GM18951 (cell line): ENCODE measurements at regions not wholly inside any gene's neighbourhood (a gene's known extent, or its start where the extent isn't known, plus 50 kb on each side); places are given as distances from the start of the nearest gene placed in this dataset.
"Not testable (repeated sequence)": the region's sequence is repeated elsewhere in the genome, so short reads cannot be mapped to it uniquely, and the experiment has no call there.

ENCODE experiments used
- POLR2A ChIP-seq: IDR thresholded peaks from 4 replicates; pipeline ENCODE4 v1.6.1; 2011; ENCODE audit warnings: mild to moderate bottlenecking; ENCODE audit not compliant: insufficient read length, insufficient read depth; ENCODE audit errors: extremely low read depth
- in situ Hi-C: fragments of 300-500 bp; cut with MboI; formaldehyde crosslinking; loops from one replicate; pipeline ENCODE4 v1.12.0; 2022; ENCODE audit warnings: low sequenced_read_pairs, mixed read lengths, inconsistent platforms; ENCODE audit not compliant: unreplicated experiment

DNA sequence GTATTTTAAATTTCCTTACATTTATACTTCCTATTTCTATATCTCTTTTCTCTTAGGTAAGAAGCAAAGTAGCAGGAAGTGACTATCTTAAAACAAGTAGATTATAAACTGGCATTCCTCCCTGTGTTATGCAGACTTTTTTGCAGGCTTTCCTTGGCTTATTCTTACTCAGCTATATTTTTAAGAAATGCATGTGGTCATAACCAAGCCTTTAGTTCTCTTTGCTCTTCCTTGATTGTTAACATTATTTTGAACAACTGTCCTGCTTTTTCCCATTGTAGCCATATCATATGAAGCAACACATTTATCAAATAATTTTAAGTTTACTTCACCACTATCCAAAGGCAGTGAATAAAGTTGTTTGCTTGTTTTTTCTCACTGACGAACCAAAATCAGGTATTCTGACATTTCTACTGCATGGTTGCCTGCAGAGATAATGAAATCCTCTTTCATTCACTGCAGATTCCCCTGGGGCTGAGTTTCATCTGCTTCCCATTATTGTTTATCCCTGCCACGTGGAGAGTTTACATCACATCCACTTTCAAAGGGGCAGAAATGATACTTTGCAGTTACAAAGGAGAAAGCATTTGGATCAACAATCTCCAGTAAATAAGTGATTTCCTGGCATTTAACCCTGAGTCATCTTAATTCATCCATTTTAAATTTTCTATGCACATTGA is 389.9 kb upstream of the SEMA3C start:
- TF ChIP-seq POLR2A = no peak
- in situ Hi-C loops = no loop called here

DNA sequence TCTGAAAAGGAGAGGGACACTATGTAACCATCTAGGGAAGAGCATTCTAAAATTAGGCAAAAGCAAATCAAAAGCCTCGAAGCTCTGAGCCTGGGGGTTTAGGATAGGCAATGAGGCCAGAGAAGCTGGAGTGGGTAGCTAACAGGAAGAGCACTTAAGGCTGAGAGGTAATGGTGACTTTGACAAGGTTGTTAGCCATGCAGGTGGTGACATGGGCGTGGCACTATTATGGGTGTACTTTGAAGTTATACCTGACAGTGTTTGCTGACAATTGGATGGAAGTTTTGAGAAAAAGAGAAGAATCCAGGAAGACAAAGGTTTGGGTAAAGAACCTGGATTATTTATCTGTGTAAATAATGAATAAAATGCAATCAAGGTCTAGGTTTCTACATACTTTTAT is 383.0 kb upstream of the SEMA3C start:
- no peak for TF ChIP-seq POLR2A
- in situ Hi-C loops = no loop called here

DNA sequence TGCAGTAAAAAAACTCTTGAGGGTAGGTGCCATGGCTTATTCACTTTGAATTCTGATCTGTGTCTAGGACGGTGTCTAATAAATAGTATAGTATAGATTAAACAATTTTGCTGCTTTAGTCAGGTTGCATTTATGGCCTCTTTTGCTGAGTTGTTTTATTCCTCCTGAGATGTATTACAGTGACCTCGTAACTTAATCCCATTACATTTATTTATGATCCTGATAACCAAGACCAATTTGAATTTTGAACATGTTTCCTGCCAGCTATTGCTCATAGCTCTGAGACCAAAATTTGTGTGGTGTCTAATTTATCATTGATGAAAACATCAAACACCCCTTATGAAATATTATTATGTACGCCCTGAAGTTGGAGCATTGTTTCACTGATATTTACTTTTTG is 381.9 kb upstream of the SEMA3C start:
- in situ Hi-C loops = no loop called here
- no peak for TF ChIP-seq POLR2A

DNA sequence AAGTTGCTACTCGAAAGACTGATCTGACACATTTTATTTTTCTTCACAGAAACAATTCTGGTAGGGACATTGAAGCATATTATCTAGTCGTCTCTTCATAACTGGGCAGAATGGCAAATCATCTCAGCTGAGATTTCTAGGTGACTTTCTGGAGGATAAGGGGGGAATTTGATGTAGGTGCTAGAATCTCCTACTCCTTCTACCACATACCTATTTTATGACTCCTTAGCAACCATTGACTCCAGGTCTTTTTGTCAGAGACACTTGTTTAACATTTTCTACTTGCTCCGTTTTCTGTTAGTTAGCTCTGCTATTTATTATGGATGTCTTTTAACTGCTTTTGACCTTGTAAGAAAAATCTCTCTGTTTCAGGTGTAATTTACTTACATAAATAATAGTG is 380.9 kb upstream of the SEMA3C start:
- in situ Hi-C loops = no loop called here
- TF ChIP-seq POLR2A = no peak

DNA sequence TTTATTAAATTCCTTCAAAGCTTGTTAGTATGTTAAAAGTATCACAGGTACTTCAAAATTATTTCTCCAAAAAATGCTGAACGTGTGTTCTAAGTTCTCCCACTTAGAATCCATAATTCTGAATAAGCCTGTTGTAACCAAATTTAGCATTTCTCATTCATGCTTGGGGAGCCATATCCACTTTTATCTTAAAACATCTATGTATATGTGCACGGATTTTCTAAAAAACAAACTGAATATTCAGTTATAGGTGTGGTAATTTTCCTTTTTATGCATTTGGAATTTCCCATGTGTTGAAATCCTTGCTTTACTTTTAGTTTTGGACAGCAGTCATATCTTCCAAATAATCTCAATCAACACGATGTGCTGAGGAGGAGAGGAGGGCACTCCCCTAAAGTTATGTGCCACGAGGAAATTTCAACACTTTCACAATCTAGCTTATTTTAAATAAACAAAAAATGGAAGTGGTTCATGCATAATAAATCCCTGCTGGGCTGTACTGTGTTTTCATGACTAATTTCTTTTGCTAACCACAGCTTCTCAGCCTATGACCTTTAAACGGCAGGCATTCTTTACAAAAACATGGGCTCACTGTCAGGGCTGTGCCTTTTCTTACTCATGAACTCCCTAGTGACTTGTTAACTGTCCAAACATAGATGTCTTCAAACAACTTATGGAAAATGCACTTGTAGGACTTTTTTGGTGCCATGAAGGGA is 380.3 kb upstream of the SEMA3C start:
- in situ Hi-C loops = no loop called here
- TF ChIP-seq POLR2A = no peak

DNA sequence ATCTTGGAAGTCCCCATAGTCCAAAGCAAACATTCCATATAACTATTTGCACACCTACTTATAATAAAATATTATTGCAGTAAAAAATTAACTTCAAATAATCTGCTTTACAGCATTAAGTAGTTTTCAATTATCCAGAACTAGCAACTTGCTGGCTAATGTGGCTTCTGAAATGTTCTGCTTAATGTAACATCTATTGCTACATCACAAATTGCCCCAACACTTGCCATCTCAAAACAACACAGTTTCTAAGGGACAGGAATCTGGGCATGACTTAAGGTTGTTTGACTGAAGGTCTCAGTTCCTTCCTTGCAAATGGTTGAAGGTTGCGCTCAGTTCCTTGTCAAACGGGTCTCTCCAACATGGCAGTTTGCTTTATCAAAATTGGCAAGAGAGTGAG is 378.5 kb upstream of the SEMA3C start:
- no peak for TF ChIP-seq POLR2A
- in situ Hi-C loops = no loop called here

DNA sequence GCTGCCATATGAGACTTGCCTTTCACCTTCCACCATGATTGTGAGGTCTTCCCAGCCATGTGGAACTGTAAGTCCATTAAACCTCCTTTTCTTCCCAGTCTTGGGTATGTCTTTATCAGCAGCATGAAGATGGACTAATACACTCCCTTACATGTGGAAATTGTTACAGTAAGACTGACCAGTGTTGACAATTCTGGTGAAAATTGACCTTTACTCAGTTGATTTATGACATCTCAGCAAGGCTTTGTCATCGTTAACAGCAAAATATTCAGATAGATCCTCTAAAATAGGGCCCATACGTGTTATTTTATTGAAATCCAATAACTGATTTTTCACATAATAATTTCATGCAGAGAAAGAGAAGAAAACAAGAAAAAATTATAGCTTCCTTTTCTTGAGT is 377.9 kb upstream of the SEMA3C start:
- TF ChIP-seq POLR2A = no peak
- in situ Hi-C loops = no loop called here

DNA sequence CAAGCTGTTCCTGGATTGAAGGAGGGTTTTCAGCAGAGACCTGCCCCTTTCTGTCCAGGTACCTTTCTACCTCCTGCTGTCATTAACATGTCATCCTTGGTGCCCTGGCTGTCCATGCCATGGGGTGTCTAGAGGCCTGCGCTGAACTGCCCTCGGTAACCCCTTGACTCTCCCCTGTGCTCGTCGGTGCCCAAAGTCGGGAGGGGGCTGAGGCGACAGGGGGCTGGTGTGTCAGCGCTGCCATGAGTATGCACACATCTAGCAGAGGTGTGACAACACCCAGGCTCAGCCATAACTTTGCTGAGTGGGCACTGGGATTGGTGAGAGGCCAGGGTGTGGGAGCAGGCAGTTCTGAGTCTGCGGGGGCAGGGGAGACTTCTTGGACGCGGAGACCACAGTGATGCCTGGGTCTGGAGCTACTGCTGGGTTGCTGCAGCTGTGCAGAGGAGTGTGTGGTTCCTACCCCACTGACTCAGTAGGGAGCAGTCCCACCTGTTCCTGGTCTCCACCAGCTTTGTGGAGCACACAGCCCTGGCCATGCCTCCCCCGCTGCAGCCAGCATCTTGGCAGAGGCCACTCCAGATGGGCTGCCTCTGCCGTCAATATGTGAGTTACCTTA is 376.2 kb upstream of the SEMA3C start:
- in situ Hi-C loops = no loop called here

DNA sequence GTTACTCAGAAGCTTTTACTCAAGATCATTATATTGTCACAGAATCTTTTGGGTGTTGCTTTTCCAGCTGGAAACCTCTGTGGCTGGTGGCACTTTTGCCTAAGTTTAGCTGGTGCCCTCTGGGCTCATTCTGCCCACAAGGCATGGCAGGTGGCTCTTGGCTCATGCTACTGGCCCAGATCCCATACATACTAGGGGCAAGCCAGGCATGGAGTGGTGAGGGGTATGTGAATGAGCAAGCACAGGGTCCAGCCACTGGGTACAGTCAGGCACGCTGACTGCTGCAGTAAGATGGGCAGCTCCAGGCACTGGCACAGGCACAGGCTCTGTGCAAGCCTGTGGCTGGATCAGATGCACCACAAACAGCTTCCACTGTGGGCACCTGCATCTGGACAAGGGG is 375.0 kb upstream of the SEMA3C start:
- in situ Hi-C loops = no loop called here
- no peak for TF ChIP-seq POLR2A

More for the DNA sequence above, 376.2 kb upstream of the SEMA3C start:
- TF ChIP-seq POLR2A = no peak

DNA sequence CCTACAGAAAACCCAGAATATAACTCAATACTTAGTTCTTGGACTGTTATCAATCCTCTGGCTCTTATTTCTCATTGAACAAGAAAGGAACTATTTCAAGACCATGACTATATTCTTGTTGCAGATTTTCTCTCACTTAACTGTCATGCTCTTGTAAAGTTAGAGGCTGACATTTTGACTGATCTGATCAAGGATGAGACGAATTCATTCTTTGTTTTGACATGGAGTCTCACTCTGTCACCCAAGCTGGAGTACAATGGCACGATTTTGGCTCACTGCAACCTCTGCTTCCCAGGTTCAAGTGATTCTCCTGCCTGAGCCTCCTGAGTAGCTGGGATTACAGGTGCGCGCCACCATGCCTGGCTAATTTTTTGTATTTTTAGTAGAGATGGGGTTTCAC is 367.9 kb upstream of the SEMA3C start:
- in situ Hi-C loops = not testable (repeated sequence)

DNA sequence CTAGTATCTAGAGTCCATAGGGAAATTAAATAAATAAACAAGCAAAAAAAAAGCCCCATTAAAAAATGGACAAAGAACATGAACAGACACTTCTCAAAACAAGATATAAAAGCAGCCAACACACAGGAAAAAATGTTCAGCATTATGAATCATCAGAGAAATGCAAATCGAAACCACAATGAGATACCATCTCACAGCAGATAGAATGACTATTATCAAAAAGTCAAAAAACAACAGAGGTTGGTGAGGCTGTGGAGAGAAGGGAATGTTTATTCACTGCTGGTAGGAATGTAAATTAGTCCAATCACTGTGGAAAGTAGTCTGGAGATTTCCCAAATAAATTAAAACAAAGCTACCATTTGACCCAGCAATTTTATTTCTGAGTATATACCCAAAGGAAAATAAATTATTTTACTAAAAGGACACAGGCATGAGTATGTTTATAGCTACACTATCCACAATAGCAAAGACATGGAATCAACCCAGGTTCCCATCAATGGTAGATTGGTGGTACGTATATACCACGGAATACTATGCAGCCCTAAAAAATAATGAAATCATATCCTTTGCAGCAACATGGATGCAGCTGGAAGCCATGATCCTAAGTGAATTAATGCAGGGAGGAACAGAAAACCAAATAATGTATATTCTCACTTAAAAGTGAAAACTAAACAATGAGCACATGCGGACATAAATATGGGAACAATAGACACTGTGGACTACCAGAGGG is 366.5 kb upstream of the SEMA3C start:
- in situ Hi-C loops = no loop called here
- no peak for TF ChIP-seq POLR2A

DNA sequence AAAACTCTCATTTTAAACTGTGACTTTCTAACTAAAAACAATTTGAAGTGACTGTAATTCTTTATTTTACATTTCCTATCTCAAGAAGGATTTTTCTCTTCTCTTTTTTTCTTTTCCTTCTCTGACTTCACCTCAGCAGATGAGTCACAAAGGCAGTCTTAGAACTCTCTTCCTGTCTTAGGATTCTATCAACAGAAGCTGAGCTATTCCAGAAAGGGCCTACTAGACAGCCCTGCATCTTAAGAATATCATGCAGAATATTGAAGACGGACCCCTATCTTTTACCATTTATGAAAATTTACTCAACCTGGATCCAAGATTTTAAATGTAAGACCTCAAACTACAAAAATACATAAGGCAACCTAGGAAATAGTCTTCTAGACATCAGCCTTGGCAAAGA is 365.7 kb upstream of the SEMA3C start:
- no peak for TF ChIP-seq POLR2A
- in situ Hi-C loops = no loop called here

DNA sequence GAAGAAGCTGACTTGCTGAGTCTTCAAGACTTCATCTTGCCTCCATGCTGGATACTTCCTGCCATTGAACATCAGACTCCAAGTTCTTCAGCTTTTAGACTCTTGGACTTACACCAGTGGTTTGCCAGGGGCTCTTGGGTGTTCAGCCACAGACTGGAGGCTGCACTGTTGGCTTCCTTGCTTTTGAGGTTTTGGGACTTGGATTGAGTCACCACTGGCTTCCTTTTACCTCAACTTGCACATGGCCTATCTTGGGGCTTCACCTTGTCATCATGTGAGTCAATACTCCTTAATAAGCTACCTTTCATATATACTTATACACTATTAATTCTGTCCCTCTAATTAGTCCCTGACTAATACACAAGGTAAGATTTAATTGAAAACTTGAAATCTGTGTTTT is 361.7 kb upstream of the SEMA3C start:
- in situ Hi-C loops = no loop called here
- no peak for TF ChIP-seq POLR2A
